NCI-H1105 (cell line): ENCODE measurements at regions not wholly inside any gene's neighbourhood (a gene's known extent, or its start where the extent isn't known, plus 50 kb on each side); places are given as distances from the start of the nearest gene placed in this dataset.

Source experiments
- DNase-seq: peaks from one replicate; lab custom pipeline; 2025; lab: John Stamatoyannopoulos, UW

- no peak for DNase-seq
These were observed 133.4 kb downstream of the OLFM1 start for GRCh38 chr9:135220601-135221575.

GRCh38 chr9:135221576-135221950, 134.1 kb downstream of the OLFM1 start:
- no peak for DNase-seq

- DNase-seq: no peak
These were observed 134.6 kb downstream of the OLFM1 start for GRCh38 chr9:135221951-135222631.

GRCh38 chr9:135222881-135223760, 135.7 kb downstream of the OLFM1 start:
- no peak for DNase-seq

GRCh38 chr9:135223831-135224230, 136.4 kb downstream of the OLFM1 start:
- DNase-seq: no peak

GRCh38 chr9:135224286-135224877, 136.9 kb downstream of the OLFM1 start:
- DNase-seq: no peak

GRCh38 chr9:135224921-135225541, 137.6 kb downstream of the OLFM1 start:
- no peak for DNase-seq

GRCh38 chr9:135225619-135226228, 138.3 kb downstream of the OLFM1 start:
- DNase-seq: no peak

GRCh38 chr9:135226369-135227050, 139.0 kb downstream of the OLFM1 start:
- DNase-seq: no peak

- DNase-seq: no peak
These were observed 140.3 kb downstream of the OLFM1 start for GRCh38 chr9:135227641-135228251.

GRCh38 chr9:135228345-135228982, 141.0 kb downstream of the OLFM1 start:
- no peak for DNase-seq

GRCh38 chr9:135228983-135229625, 141.6 kb downstream of the OLFM1 start:
- DNase-seq: no peak

- no peak for DNase-seq
These were observed 142.4 kb downstream of the OLFM1 start for GRCh38 chr9:135229701-135230385.

- DNase-seq: no peak
These were observed 142.9 kb downstream of the OLFM1 start for GRCh38 chr9:135230386-135230765.

- no peak for DNase-seq
These were observed 143.5 kb downstream of the OLFM1 start for GRCh38 chr9:135230817-135231520.

- no peak for DNase-seq
These were observed 151.8 kb downstream of the OLFM1 start for GRCh38 chr9:135239100-135239768.

- no peak for DNase-seq
These were observed 152.3 kb downstream of the OLFM1 start for GRCh38 chr9:135239769-135240141.
